K562 (cell line): ENCODE measurements at regions not wholly inside any gene's neighbourhood (a gene's known extent, or its start where the extent isn't known, plus 50 kb on each side); places are given as distances from the start of the nearest gene placed in this dataset.
"Not testable (repeated sequence)": the region's sequence is repeated elsewhere in the genome, so short reads cannot be mapped to it uniquely, and the experiment has no call there.

Experiments
- ATAC-seq: fragments of 200-7000 bp; cut with Tn5 transposase; 3 replicates; pipeline ENCODE4 v1.9.1; 2020; ENCODE audit warnings: moderate library complexity
- BruUV-seq: library from RNA; stranded (reverse); fragments of 400-500 nt; replicated peaks from 2 replicates; lab custom pipeline; 2021; lab: Mats Ljungman, UMichigan
- CTCF ChIA-PET: fragments of 300-600 bp; formaldehyde crosslinking; extraction: SDS; loops from one replicate; lab custom pipeline; 2021; ENCODE audit warnings: low intra/inter-chr PET ratio; lab: Yijun Ruan, JAX
- POLR2A ChIA-PET: fragments of 300-600, 350-650 bp; sonication (Branson Sonifier 250); formaldehyde crosslinking; extraction: SDS; loops from one replicate; lab custom pipeline; 2021; ENCODE audit warnings: antibody characterized with exemption, inconsistent platforms; lab: Yijun Ruan, JAX
- DNase-seq, 4 experiments: peaks; one replicate each; pipeline versions ENCODE4 v3.0.0 to v3.0.0-alpha.2; 2011 to 2018; ENCODE audit warnings: low spot score in 3 of 4, mixed read lengths in 3 of 4; ENCODE audit errors: extremely low read depth in 1 of 4
- FAIRE-seq: peaks from 2 replicates; lab custom pipeline; 2011; peaks lifted over from hg19 to GRCh38; lab: Jason Lieb, UNC
- H2AFZ ChIP-seq: 2 replicates; pipeline ENCODE4 v1.6.0; 2011; ENCODE audit warnings: low read depth, low read length, control low read depth, inconsistent platforms
- H3K27ac ChIP-seq: fragments of 200-600 bp; 3 replicates; pipeline ENCODE4 v1.8.0; 2011; ENCODE audit warnings: low read depth, mild to moderate bottlenecking, control low read depth, inconsistent platforms, low read length, moderate library complexity, mixed read lengths; ENCODE audit errors: extremely low read depth
- H3K27me3 ChIP-seq, 2 experiments: fragments of 300-600 bp in 1 of 2; 2 replicates in 1 of 2; 3 replicates in 1 of 2; pipeline versions ENCODE4 v1.6.0 to v1.8.0; 2011; ENCODE audit warnings: inconsistent platforms in 2 of 2, low read length in 2 of 2, mild to moderate bottlenecking in 1 of 2, mixed read lengths in 1 of 2, moderate library complexity in 1 of 2; ENCODE audit not compliant: control insufficient read depth in 2 of 2, insufficient read depth in 2 of 2
- H3K36me3 ChIP-seq: fragments of 300-600 bp; 3 replicates; pipeline ENCODE4 v1.8.0; 2011; ENCODE audit warnings: mild to moderate bottlenecking, low read length, inconsistent platforms; ENCODE audit not compliant: control insufficient read depth, insufficient read depth
- H3K4me1 ChIP-seq, 2 experiments: fragments of 200-600 bp in 1 of 2; replicated peaks in 1 of 2; 2 replicates in 1 of 2; 3 replicates in 1 of 2; pipeline versions ENCODE4 v1.5.1 to v1.8.0; 2011; ENCODE audit warnings: inconsistent platforms in 2 of 2, low read length in 2 of 2, mild to moderate bottlenecking in 1 of 2, mixed read lengths in 1 of 2, moderate library complexity in 1 of 2; ENCODE audit not compliant: control insufficient read depth in 2 of 2, insufficient read depth in 2 of 2
- H3K4me2 ChIP-seq: 2 replicates; pipeline ENCODE4 v1.6.1; 2011; ENCODE audit warnings: low read length, control low read depth, inconsistent platforms, mixed read lengths; ENCODE audit not compliant: insufficient read depth
- H3K4me3 ChIP-seq: fragments of 200-600 bp; sonication (generic), shearing (Covaris generic); 2 replicates; pipeline ENCODE4 v1.5.1; 2016; ENCODE audit warnings: control low read depth, inconsistent platforms
- H3K79me2 ChIP-seq: fragments of 200-600 bp; 3 replicates; pipeline ENCODE4 v1.8.0; 2011; ENCODE audit warnings: low read length, inconsistent platforms; ENCODE audit not compliant: control insufficient read depth, insufficient read depth
- H3K9ac ChIP-seq, 2 experiments: 2 replicates each; pipeline versions ENCODE4 v1.6.0 to v1.6.1; 2011; ENCODE audit warnings: low read depth in 2 of 2, low read length in 2 of 2, control low read depth in 1 of 2, inconsistent platforms in 1 of 2, mild to moderate bottlenecking in 1 of 2, mixed read lengths in 1 of 2; ENCODE audit not compliant: insufficient read depth in 1 of 2
- H3K9me1 ChIP-seq: one replicate; pipeline ENCODE4 v1.6.0; 2011; ENCODE audit warnings: inconsistent platforms, mild to moderate bottlenecking, low read length, moderate library complexity; ENCODE audit not compliant: control insufficient read depth, insufficient read depth
- H3K9me3 ChIP-seq: replicated peaks from 2 replicates; pipeline ENCODE4 v1.5.1; 2011; ENCODE audit warnings: low read depth, low read length, inconsistent platforms; ENCODE audit not compliant: control insufficient read depth, insufficient read depth
- H4K20me1 ChIP-seq: replicated peaks from 2 replicates; pipeline ENCODE4 v1.6.1; 2011; ENCODE audit warnings: low read length, inconsistent platforms, mixed read lengths; ENCODE audit not compliant: control insufficient read depth, insufficient read depth
- WGBS: fragments of 100-300 bp; shearing (Covaris generic); methylation state at CpG from one replicate; pipeline ENCODE4 v1.1.6; 2016; ENCODE audit warnings: low coverage, mixed read lengths; ENCODE audit not compliant: insufficient coverage; ENCODE audit errors: missing lambda C conversion rate; 5-methylcytosine and 5-hydroxymethylcytosine counted together
- in situ Hi-C: fragments of 300-500 bp; cut with MboI; formaldehyde crosslinking; loops from 4 replicates; pipeline ENCODE4 v1.15.0; 2018; ENCODE audit warnings: inconsistent platforms, mixed read lengths
- intact Hi-C: fragments of 100-400 bp; cut with micrococcal nuclease; formaldehyde crosslinking; loops from 2 replicates; pipeline ENCODE4 v1.14.2; 2022

DNA sequence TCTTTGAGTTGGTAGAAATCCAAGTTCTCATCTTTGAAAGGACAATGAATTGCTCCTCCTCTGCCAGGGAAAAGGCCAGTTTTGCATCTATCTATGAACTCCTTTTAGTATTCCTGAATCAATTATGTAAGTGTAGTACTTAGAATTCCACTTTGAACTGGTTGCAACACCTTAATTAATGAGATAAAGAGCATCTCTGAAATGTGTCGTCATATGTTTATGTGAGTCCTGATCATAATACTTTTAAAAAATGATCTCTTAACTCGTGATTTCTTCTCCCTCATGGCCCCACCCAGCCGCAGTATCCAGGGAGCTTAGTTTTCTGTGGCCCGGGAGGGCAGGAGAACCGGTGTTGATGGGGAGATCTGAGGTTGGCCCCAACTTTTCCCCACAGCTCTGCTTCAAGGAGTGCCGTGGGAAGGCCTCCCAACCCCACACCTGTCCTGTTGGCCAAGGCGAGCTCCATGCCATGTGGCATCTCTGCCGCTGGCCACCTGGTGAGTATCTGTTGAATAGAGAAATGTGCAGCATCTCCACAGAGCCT lies 203.5 kb downstream of the TMEM121 start:
- H3K4me3 ChIP-seq, H3K9me1 ChIP-seq, FAIRE-seq, H3K27ac ChIP-seq, CTCF ChIA-PET, intact Hi-C loops, H4K20me1 ChIP-seq, H3K9me3 ChIP-seq, H3K4me1 ChIP-seq, H3K27me3 ChIP-seq, ATAC-seq, H2AFZ ChIP-seq, H3K4me2 ChIP-seq, POLR2A ChIA-PET, H3K36me3 ChIP-seq, H3K9ac ChIP-seq, DNase-seq, H3K79me2 ChIP-seq, BruUV-seq: not testable (repeated sequence)
- in situ Hi-C loops = loop anchor here (5.0 kb wide), 1 partner anchor 93 kb away; no protein-coding TSS in a partner anchor
- 4% methylated on average over 3 of the region's 8 CpGs for WGBS

DNA sequence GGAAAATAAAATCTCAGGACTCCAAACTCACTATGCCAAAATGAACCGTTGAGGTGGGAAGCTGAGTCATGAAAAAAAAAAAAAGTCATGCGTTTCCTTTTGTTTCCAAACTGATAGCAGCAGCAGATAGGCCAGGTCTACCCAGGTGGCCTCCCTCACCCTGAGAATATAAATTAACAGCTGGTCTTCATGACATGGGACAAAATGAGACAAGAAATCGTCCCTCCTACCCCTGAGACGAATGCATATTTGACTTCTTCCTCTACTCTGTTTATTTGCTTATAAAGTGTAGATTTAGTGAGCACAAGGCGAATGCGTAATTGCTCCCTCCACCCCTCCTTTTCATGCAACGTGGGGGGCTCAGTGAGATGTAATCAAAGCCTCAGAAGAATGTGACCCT lies 204.3 kb downstream of the TMEM121 start:
- 2% methylated on average over 5 of the region's 7 CpGs for WGBS
- H3K9me1 ChIP-seq, H4K20me1 ChIP-seq, DNase-seq, H3K27me3 ChIP-seq, H3K9me3 ChIP-seq, H2AFZ ChIP-seq, FAIRE-seq, H3K4me1 ChIP-seq, H3K4me3 ChIP-seq, CTCF ChIA-PET, H3K9ac ChIP-seq, H3K27ac ChIP-seq, POLR2A ChIA-PET, ATAC-seq, H3K36me3 ChIP-seq, intact Hi-C loops, H3K4me2 ChIP-seq, BruUV-seq, H3K79me2 ChIP-seq: not testable (repeated sequence)
- in situ Hi-C loops = loop anchor here (5.0 kb wide), 1 partner anchor 93 kb away; no protein-coding TSS in a partner anchor

DNA sequence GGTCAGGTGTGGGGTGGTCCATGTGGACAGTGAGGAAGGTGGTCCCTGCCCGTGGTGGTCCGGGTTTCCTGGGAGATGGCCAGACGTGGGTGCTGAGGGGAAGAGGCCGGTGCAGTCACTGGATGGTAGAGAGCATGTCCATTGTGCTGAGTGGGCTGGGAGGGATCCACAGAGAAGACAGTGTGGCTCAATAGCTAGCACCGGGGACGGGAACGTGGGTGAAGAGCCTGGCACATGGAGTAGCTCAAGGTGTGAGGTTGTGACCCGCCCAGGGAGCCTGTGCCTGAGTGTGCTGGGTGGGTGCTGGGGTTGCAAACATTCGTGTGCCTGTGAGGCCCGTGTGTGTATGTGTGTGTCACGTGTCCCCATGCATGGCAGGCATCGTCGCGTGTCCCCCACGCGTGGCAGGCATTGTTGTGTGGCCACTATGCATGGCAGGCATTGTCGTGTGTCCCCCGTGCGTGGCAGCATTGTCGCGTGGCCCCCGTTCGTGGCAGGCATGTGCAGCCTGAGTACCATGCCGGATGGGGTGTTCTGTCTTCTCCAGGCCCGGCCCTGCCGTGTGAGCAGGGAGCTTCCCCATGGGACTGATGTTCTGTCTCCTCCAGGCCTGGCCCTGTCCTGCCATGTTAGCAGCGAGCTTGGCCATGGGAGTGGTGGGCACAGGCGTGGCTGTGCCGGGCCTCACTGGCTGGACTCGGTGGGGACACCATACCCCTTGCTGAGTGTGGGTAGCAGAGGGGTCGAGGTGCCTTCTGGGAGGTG lies 205.0 kb downstream of the TMEM121 start:
- H3K4me1 ChIP-seq, H3K27me3 ChIP-seq, DNase-seq, H3K9me3 ChIP-seq, H4K20me1 ChIP-seq, POLR2A ChIA-PET, H3K9ac ChIP-seq, H3K36me3 ChIP-seq, H3K9me1 ChIP-seq, BruUV-seq, intact Hi-C loops, H3K4me2 ChIP-seq, H3K79me2 ChIP-seq, H3K27ac ChIP-seq, H3K4me3 ChIP-seq, CTCF ChIA-PET, FAIRE-seq, ATAC-seq, H2AFZ ChIP-seq: not testable (repeated sequence)
- in situ Hi-C loops = loop anchor here (5.0 kb wide), 1 partner anchor 94 kb away; no protein-coding TSS in a partner anchor
- WGBS = 0% methylated on average over 23 of the region's 31 CpGs
